RWPE2 (cell line): ENCODE measurements at regions not wholly inside any gene's neighbourhood (a gene's known extent, or its start where the extent isn't known, plus 50 kb on each side); places are given as distances from the start of the nearest gene placed in this dataset.

Source experiments
- ATAC-seq: fragments of 200-7000 bp; cut with Tn5 transposase; 3 replicates; pipeline ENCODE4 v1.9.1; 2021; ENCODE audit warnings: low read depth
- DNase-seq: peaks from one replicate; pipeline ENCODE4 v3.0.0-alpha.2; 2020; ENCODE audit warnings: low spot score
- H3K27ac ChIP-seq: fragments of 450-650 bp; 2 replicates; pipeline ENCODE4 v1.5.1; 2017; ENCODE audit warnings: mild to moderate bottlenecking; ENCODE audit not compliant: poor library complexity, severe bottlenecking
- H3K27me3 ChIP-seq: fragments of 250-450 bp; sonication (Bioruptor Pico); 2 replicates; pipeline ENCODE4 v1.5.1; 2021; ENCODE audit warnings: mild to moderate bottlenecking, moderate library complexity; ENCODE audit not compliant: insufficient read depth, poor library complexity, severe bottlenecking
- H3K36me3 ChIP-seq: fragments of 250-450 bp; sonication (Bioruptor Pico); 2 replicates; pipeline ENCODE4 v1.5.1; 2020; ENCODE audit warnings: low read depth, mild to moderate bottlenecking, moderate library complexity
- H3K4me1 ChIP-seq: fragments of 250-450 bp; sonication (Bioruptor Pico); 2 replicates; pipeline ENCODE4 v1.5.1; 2021; ENCODE audit warnings: mild to moderate bottlenecking, moderate library complexity; ENCODE audit not compliant: insufficient read depth, poor library complexity, severe bottlenecking
- H3K4me3 ChIP-seq: fragments of 250-450 bp; sonication (Bioruptor Pico); 2 replicates; pipeline ENCODE4 v1.5.1; 2021; ENCODE audit warnings: mild to moderate bottlenecking, moderate library complexity; ENCODE audit not compliant: severe bottlenecking
- H3K9me3 ChIP-seq: fragments of 250-450 bp; sonication (Bioruptor Pico); 2 replicates; pipeline ENCODE4 v1.5.1; 2021; ENCODE audit warnings: mild to moderate bottlenecking, moderate library complexity; ENCODE audit not compliant: severe bottlenecking
- CTCF ChIP-seq: fragments of 450-650 bp; IDR thresholded peaks from one replicate; pipeline ENCODE4 v1.5.1; 2017; ENCODE audit warnings: mild to moderate bottlenecking, moderate library complexity; ENCODE audit not compliant: poor library complexity, severe bottlenecking

- Histone ChIP-seq H3K36me3 (no peaks in the 10 kb centered on the region), H3K27me3 (no peaks in the 10 kb centered on the region), H3K27ac (no peak overlapping the region), H3K9me3 (peaks cover 4% of the 10 kb centered on the region), H3K4me3 (no peak overlapping the region), H3K4me1 (no peaks in the 10 kb centered on the region)
- DNase-seq, result no peak
- no peak for TF ChIP-seq CTCF
- no peak for ATAC-seq
Measured at GRCh38 chr2:150759531-150759930, 272.1 kb upstream of the RND3 start.

- Histone ChIP-seq H3K36me3 (no peaks in the 10 kb centered on the region), H3K27ac (no peak overlapping the region), H3K9me3 (peaks cover 4% of the 10 kb centered on the region), H3K4me1 (no peaks in the 10 kb centered on the region), H3K27me3 (no peaks in the 10 kb centered on the region), H3K4me3 (no peak overlapping the region)
- DNase-seq, result no peak
- no peak for TF ChIP-seq CTCF
- ATAC-seq, result no peak
Measured at GRCh38 chr2:150759106-150759505, 271.6 kb upstream of the RND3 start.

GRCh38 chr2:150752229-150752628 is 264.8 kb upstream of the RND3 start:
- no peaks in the 10 kb centered on the region for H3K27me3 ChIP-seq
- H3K9me3 ChIP-seq, result no peaks in the 10 kb centered on the region
- H3K4me3 ChIP-seq, result no peak overlapping the region
- no peak for TF ChIP-seq CTCF
- H3K27ac ChIP-seq, result no peak overlapping the region
- no peaks in the 10 kb centered on the region for H3K4me1 ChIP-seq
- DNase-seq (no peak), ATAC-seq (no peak)
- no peaks in the 10 kb centered on the region for H3K36me3 ChIP-seq

GRCh38 chr2:150750720-150751119 is 263.3 kb upstream of the RND3 start:
- no peaks in the 10 kb centered on the region for H3K36me3 ChIP-seq
- H3K4me3 ChIP-seq, result no peak overlapping the region
- H3K27me3 ChIP-seq, result no peaks in the 10 kb centered on the region
- no peaks in the 10 kb centered on the region for H3K9me3 ChIP-seq
- DNase-seq (no peak), ATAC-seq (no peak)
- H3K4me1 ChIP-seq, result no peaks in the 10 kb centered on the region
- H3K27ac ChIP-seq, result no peak overlapping the region
- no peak for TF ChIP-seq CTCF

GRCh38 chr2:150742094-150742493 is 254.6 kb upstream of the RND3 start:
- H3K9me3 ChIP-seq, result no peaks in the 10 kb centered on the region
- H3K36me3 ChIP-seq, result no peaks in the 10 kb centered on the region
- DNase-seq, result no peak
- H3K27ac ChIP-seq, result no peak overlapping the region
- no peak overlapping the region for H3K4me3 ChIP-seq
- no peaks in the 10 kb centered on the region for H3K27me3 ChIP-seq
- no peak for TF ChIP-seq CTCF
- no peak for ATAC-seq
- no peaks in the 10 kb centered on the region for H3K4me1 ChIP-seq
